ENCODE measurements at regions not wholly inside any gene's neighbourhood (a gene's known extent, or its start where the extent isn't known, plus 50 kb on each side); places are given as distances from the start of the nearest gene placed in this dataset.

DNA sequence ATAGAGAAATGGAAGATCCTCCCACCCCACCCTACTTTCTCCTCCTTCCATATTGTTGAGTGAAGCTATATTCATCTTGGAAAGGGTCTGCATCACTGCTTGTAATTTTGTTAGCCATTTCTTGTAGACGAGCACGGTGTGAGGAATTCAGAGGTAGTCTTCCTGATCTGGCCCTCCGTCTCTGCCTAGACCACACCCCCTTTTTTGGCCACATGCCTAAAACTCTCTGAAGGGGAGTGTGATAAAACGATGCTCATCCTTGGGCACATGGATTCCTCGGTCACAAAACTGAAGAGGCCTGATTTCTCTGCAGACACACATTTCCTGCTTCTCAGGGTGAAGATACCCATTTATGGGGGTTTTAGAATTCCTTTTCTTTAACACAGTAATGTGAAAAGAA lies 182.8 kb downstream of the LARP7 start:
- H3K4me2 ChIP-seq (ENCODE audit: low read length): no peak overlapping the region
- TF ChIP-seq EZH2 (IDR thresholded peaks at IDR 0.05; ENCODE audit: borderline replicate concordance, insufficient read depth, low read length, poor library complexity, severe bottlenecking): no peak
- TF ChIP-seq MXI1 (conservative IDR thresholded peaks at IDR 0.05; ENCODE audit: poor library complexity, severe bottlenecking): no peak
- TF ChIP-seq TAF1 (IDR thresholded peaks at IDR 0.05; ENCODE audit: low read depth): no peak
- TF ChIP-seq SMC3 (conservative IDR thresholded peaks at IDR 0.05; ENCODE audit: poor library complexity): no peak
- no peak for TF ChIP-seq CTCF (IDR thresholded peaks at IDR 0.05; ENCODE audit: poor library complexity, severe bottlenecking)
- no peak for TF ChIP-seq RAD21 (conservative IDR thresholded peaks at IDR 0.05)
- TF ChIP-seq EP300 (conservative IDR thresholded peaks at IDR 0.05; ENCODE audit: poor library complexity, severe bottlenecking): no peak
- peak overlapping the region; percentile 70 for H3K4me3 ChIP-seq (ENCODE audit: low read length)
- H3K27ac ChIP-seq (ENCODE audit: low read length): no peak overlapping the region
- H3K9ac ChIP-seq (ENCODE audit: low read length): no peak overlapping the region
- no peaks in the 10 kb centered on the region for H3F3A ChIP-seq (ENCODE audit: insufficient read depth, low read length, poor library complexity, severe bottlenecking)
- no peaks in the 10 kb centered on the region for H3K9me3 ChIP-seq (ENCODE audit: low read length)
- H3K36me3 ChIP-seq (ENCODE audit: insufficient read depth, low read length): no peaks in the 10 kb centered on the region
- H3K27me3 ChIP-seq (ENCODE audit: insufficient read depth, low read depth, low read length): no peaks in the 10 kb centered on the region
- H4K20me1 ChIP-seq (ENCODE audit: insufficient read depth): no peaks in the 10 kb centered on the region
- H3K79me2 ChIP-seq (replicated peaks; ENCODE audit: insufficient read depth, low read length): peaks cover 7% of the 10 kb centered on the region
- no peaks in the 10 kb centered on the region for H3K9me2 ChIP-seq (ENCODE audit: insufficient read depth, low read length)
- no peak overlapping the region for H2AFZ ChIP-seq (ENCODE audit: low read depth, low read length)

- Histone ChIP-seq H4K20me1 (ENCODE audit: insufficient read depth) (no peaks in the 10 kb centered on the region), H3K9me2 (ENCODE audit: insufficient read depth, low read length) (no peaks in the 10 kb centered on the region), H3K36me3 (ENCODE audit: insufficient read depth, low read length) (no peaks in the 10 kb centered on the region), H3K9me3 (ENCODE audit: low read length) (no peaks in the 10 kb centered on the region), H3K4me2 (ENCODE audit: low read length) (no peak overlapping the region), H3K79me2 (replicated peaks; ENCODE audit: insufficient read depth, low read length) (peaks cover 7% of the 10 kb centered on the region), H3K9ac (ENCODE audit: low read length) (no peak overlapping the region), H3K27me3 (ENCODE audit: insufficient read depth, low read depth, low read length) (no peaks in the 10 kb centered on the region), H3F3A (ENCODE audit: insufficient read depth, low read length, poor library complexity, severe bottlenecking) (no peaks in the 10 kb centered on the region), H3K27ac (ENCODE audit: low read length) (no peak overlapping the region), H2AFZ (ENCODE audit: low read depth, low read length) (no peak overlapping the region), H3K4me3 (ENCODE audit: low read length) (no peak overlapping the region)
- TF ChIP-seq POLR2AphosphoS5 (IDR thresholded peaks at IDR 0.05) (no peak), CTCF (IDR thresholded peaks at IDR 0.05; ENCODE audit: poor library complexity, severe bottlenecking) (no peak), MXI1 (conservative IDR thresholded peaks at IDR 0.05; ENCODE audit: poor library complexity, severe bottlenecking) (no peak), REST (IDR thresholded peaks at IDR 0.05; ENCODE audit: borderline replicate concordance) (no peak), EZH2 (IDR thresholded peaks at IDR 0.05; ENCODE audit: borderline replicate concordance, insufficient read depth, low read length, poor library complexity, severe bottlenecking) (no peak), EP300 (conservative IDR thresholded peaks at IDR 0.05; ENCODE audit: poor library complexity, severe bottlenecking) (no peak), RAD21 (conservative IDR thresholded peaks at IDR 0.05) (no peak), TAF1 (IDR thresholded peaks at IDR 0.05; ENCODE audit: low read depth) (no peak)
Observed at GRCh38 chr4:112823156-112823555, 186.2 kb downstream of the LARP7 start.

Measured in neural cell (in vitro differentiated cells).